Peyer's patch (tissue), 4 donors: ENCODE measurements at regions not wholly inside any gene's neighbourhood (a gene's known extent, or its start where the extent isn't known, plus 50 kb on each side); places are given as distances from the start of the nearest gene placed in this dataset.

Experiments used
- DNase-seq, 3 donors: peaks; one replicate each; pipeline ENCODE4 v3.0.0-alpha.2; 2017 to 2019
- H3K27ac ChIP-seq, 4 donors: fragments of 200-600 bp; sonication (generic); one replicate each; pipeline ENCODE4 v1.5.1; 2016 to 2019
- H3K27me3 ChIP-seq, 2 donors: fragments of 200-600 bp; sonication (generic); one replicate each; pipeline ENCODE4 v1.5.1; 2019
- H3K36me3 ChIP-seq, 3 donors: fragments of 200-600 bp; sonication (generic); one replicate each; pipeline ENCODE4 v1.5.1; 2016 to 2019
- H3K4me1 ChIP-seq, 4 donors: fragments of 200-600 bp; sonication (generic); one replicate each; pipeline ENCODE4 v1.5.1; 2016 to 2019
- H3K4me3 ChIP-seq, 4 donors: fragments of 200-600 bp; sonication (generic); 1 replicate in 3 of 4; 2 replicates in 1 of 4; pipeline ENCODE4 v1.5.1; 2016 to 2019; ENCODE audit warnings: mild to moderate bottlenecking in 1 of 4
- H3K9me3 ChIP-seq, 4 donors: fragments of 200-600 bp; sonication (generic); one replicate each; pipeline ENCODE4 v1.5.1; 2016 to 2019; ENCODE audit warnings: mild to moderate bottlenecking in 1 of 4
- CTCF ChIP-seq, 6 experiments: fragments of 450-650 bp in 4 of 6; fragments of 200-600 bp in 2 of 6; sonication (generic) in 1 of 6; IDR thresholded peaks; one replicate each; pipeline ENCODE4 v1.5.1; 2017 to 2019; ENCODE audit warnings: antibody characterized with exemption in 6 of 6, mild to moderate bottlenecking in 3 of 6, moderate library complexity in 1 of 6
- POLR2A ChIP-seq, 2 donors: fragments of 450-650 bp; IDR thresholded peaks; one replicate each; pipeline ENCODE4 v1.5.1; 2017; ENCODE audit warnings: antibody characterized with exemption in 2 of 2, mild to moderate bottlenecking in 2 of 2, moderate library complexity in 2 of 2

- Histone ChIP-seq H3K36me3 (no peaks in the 10 kb centered on the region), H3K4me3 (no peak overlapping the region)
Measured at GRCh38 chr4:189202869-189203271, 737.8 kb upstream of the FRG1 start.

GRCh38 chr4:189204616-189205015, 736.1 kb upstream of the FRG1 start:
- Histone ChIP-seq H3K27ac (no peak overlapping the region), H3K9me3 (no peaks in the 10 kb centered on the region), H3K4me1 (no peaks in the 10 kb centered on the region), H3K27me3 (no peaks in the 10 kb centered on the region), H3K36me3 (no peaks in the 10 kb centered on the region), H3K4me3 (no peak overlapping the region)
- no peak for DNase-seq
- TF ChIP-seq POLR2A (IDR thresholded peaks at IDR 0.05): no peak
- TF ChIP-seq CTCF (IDR thresholded peaks at IDR 0.05): no peak

More at GRCh38 chr4:189202869-189203271, 737.8 kb upstream of the FRG1 start:
- TF ChIP-seq POLR2A (IDR thresholded peaks at IDR 0.05): no peak
- no peak for TF ChIP-seq CTCF (IDR thresholded peaks at IDR 0.05)
- no peak for DNase-seq
- H3K4me1 ChIP-seq: no peaks in the 10 kb centered on the region
- no peaks in the 10 kb centered on the region for H3K27me3 ChIP-seq
- H3K27ac ChIP-seq: no peak overlapping the region
- no peaks in the 10 kb centered on the region for H3K9me3 ChIP-seq

GRCh38 chr4:189206953-189207352, 733.7 kb upstream of the FRG1 start:
- no peak overlapping the region for H3K4me3 ChIP-seq
- no peaks in the 10 kb centered on the region for H3K9me3 ChIP-seq
- TF ChIP-seq CTCF (IDR thresholded peaks at IDR 0.05): no peak
- TF ChIP-seq POLR2A (IDR thresholded peaks at IDR 0.05): no peak
- H3K27ac ChIP-seq: no peak overlapping the region
- DNase-seq: no peak
- no peaks in the 10 kb centered on the region for H3K27me3 ChIP-seq
- no peaks in the 10 kb centered on the region for H3K36me3 ChIP-seq
- no peaks in the 10 kb centered on the region for H3K4me1 ChIP-seq

GRCh38 chr4:189207872-189208271, 732.8 kb upstream of the FRG1 start:
- Histone ChIP-seq H3K27ac (no peak overlapping the region), H3K9me3 (no peaks in the 10 kb centered on the region), H3K4me1 (no peaks in the 10 kb centered on the region), H3K27me3 (no peaks in the 10 kb centered on the region), H3K4me3 (no peak overlapping the region), H3K36me3 (no peaks in the 10 kb centered on the region)
- no peak for DNase-seq
- no peak for TF ChIP-seq POLR2A (IDR thresholded peaks at IDR 0.05)
- TF ChIP-seq CTCF (IDR thresholded peaks at IDR 0.05): no peak

GRCh38 chr4:189215574-189215973, 725.1 kb upstream of the FRG1 start:
- no peak overlapping the region for H3K27ac ChIP-seq
- H3K27me3 ChIP-seq: no peaks in the 10 kb centered on the region
- no peak for DNase-seq
- H3K4me1 ChIP-seq: no peaks in the 10 kb centered on the region
- no peak overlapping the region for H3K4me3 ChIP-seq
- TF ChIP-seq CTCF (IDR thresholded peaks at IDR 0.05) (no peak), POLR2A (IDR thresholded peaks at IDR 0.05) (no peak)
- H3K9me3 ChIP-seq: no peaks in the 10 kb centered on the region
- no peaks in the 10 kb centered on the region for H3K36me3 ChIP-seq

- H3K27ac ChIP-seq: no peak overlapping the region
- H3K4me3 ChIP-seq: no peak overlapping the region
- no peaks in the 10 kb centered on the region for H3K9me3 ChIP-seq
- H3K27me3 ChIP-seq: no peaks in the 10 kb centered on the region
- DNase-seq: no peak
- no peaks in the 10 kb centered on the region for H3K36me3 ChIP-seq
- no peaks in the 10 kb centered on the region for H3K4me1 ChIP-seq
- TF ChIP-seq CTCF (IDR thresholded peaks at IDR 0.05): no peak
- TF ChIP-seq POLR2A (IDR thresholded peaks at IDR 0.05): no peak
Measured at GRCh38 chr4:189221691-189222090, 719.0 kb upstream of the FRG1 start.
